ENCODE measurements at regions not wholly inside any gene's neighbourhood (a gene's known extent, or its start where the extent isn't known, plus 50 kb on each side); places are given as distances from the start of the nearest gene placed in this dataset.

DNA sequence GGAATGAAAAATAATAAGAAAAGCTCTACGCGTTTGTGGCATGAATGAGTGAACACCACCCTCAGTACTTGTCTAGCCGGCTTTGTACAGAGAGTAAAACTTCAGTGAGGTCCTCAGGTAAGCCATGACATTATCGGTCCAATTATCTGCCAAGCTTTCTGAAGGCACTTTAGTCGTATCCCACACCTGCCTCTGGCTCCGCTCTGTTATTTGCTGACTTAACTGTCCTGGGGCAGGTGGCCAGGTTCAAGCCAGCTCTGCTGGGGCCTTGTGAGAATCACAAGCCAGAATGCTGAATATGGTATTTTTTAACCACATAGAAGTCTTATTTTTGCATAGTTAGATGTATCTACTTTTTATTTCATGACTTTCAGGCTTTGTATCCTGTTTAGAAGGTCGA is 66.0 kb upstream of the FHIP2A start:
- no peaks in the 10 kb centered on the region for H3K36me3 ChIP-seq (replicated peaks in 1 of 2; ENCODE audit: control extremely low read depth in 1 of 2, control insufficient read depth in 1 of 2, extremely low read depth in 1 of 2, insufficient read depth in 2 of 2, low read length in 1 of 2)
- intact Hi-C loops (cut with micrococcal nuclease), result no loop called here
- no peak overlapping the region for H3K4me3 Mint-ChIP-seq
- peaks cover 15% of the 10 kb centered on the region for H3K27me3 Mint-ChIP-seq
- ChIA-PET POLR2A (no interaction called here), CTCF (no interaction called here)
- H3K79me2 ChIP-seq (ENCODE audit: control insufficient read depth, insufficient read depth, low read length), result no peaks in the 10 kb centered on the region
- 100% methylated on average over 4 of the region's 7 CpGs for WGBS (ENCODE audit: insufficient coverage)
- no peak for ATAC-seq (ENCODE audit: low read depth)
- H3K4me3 ChIP-seq (ENCODE audit: control extremely low read depth in 1 of 5, extremely low read depth in 1 of 5, insufficient read depth in 1 of 5, low read depth in 2 of 5, low read length in 4 of 5), result no peak overlapping the region
- H3K27ac ChIP-seq (ENCODE audit: low read length in 2 of 2), result no peak overlapping the region
- H3K9me3 ChIP-seq (ENCODE audit: control extremely low read depth in 1 of 3, control insufficient read depth in 2 of 3, insufficient read depth in 1 of 3, low read length in 2 of 3), result no peaks in the 10 kb centered on the region
- H3K27me3 ChIP-seq (replicated peaks in 1 of 4; ENCODE audit: control extremely low read depth in 1 of 4, control insufficient read depth in 3 of 4, insufficient read depth in 4 of 4, low read length in 3 of 4), result peaks cover 0 to 3% (median 0%) of the 10 kb centered on the region in 4 experiments
- H3K9me3 Mint-ChIP-seq (ENCODE audit: insufficient read depth), result no peaks in the 10 kb centered on the region
- no peak overlapping the region for H2AFZ ChIP-seq (ENCODE audit: insufficient read depth, low read depth, low read length, poor library complexity, severe bottlenecking)
- DNase-seq, result no peak
- H3K27ac Mint-ChIP-seq, result no peak overlapping the region
- TF ChIP-seq, protein P1, sequence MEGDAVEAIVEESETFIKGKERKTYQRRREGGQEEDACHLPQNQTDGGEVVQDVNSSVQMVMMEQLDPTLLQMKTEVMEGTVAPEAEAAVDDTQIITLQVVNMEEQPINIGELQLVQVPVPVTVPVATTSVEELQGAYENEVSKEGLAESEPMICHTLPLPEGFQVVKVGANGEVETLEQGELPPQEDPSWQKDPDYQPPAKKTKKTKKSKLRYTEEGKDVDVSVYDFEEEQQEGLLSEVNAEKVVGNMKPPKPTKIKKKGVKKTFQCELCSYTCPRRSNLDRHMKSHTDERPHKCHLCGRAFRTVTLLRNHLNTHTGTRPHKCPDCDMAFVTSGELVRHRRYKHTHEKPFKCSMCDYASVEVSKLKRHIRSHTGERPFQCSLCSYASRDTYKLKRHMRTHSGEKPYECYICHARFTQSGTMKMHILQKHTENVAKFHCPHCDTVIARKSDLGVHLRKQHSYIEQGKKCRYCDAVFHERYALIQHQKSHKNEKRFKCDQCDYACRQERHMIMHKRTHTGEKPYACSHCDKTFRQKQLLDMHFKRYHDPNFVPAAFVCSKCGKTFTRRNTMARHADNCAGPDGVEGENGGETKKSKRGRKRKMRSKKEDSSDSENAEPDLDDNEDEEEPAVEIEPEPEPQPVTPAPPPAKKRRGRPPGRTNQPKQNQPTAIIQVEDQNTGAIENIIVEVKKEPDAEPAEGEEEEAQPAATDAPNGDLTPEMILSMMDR (IDR thresholded peaks at IDR 0.05), result no peak
- no peak for TF ChIP-seq EZH2 (IDR thresholded peaks at IDR 0.05; ENCODE audit: borderline replicate concordance, insufficient read depth, low read depth, low read length, poor library complexity, severe bottlenecking)
- no peak overlapping the region for H3K4me2 ChIP-seq (replicated peaks; ENCODE audit: low read depth, low read length, poor library complexity, severe bottlenecking)
- H3K9ac ChIP-seq (ENCODE audit: low read length), result no peak overlapping the region
- H3K4me1 Mint-ChIP-seq, result no peaks in the 10 kb centered on the region
- no peaks in the 10 kb centered on the region for H3K4me1 ChIP-seq (ENCODE audit: control insufficient read depth in 2 of 2, insufficient read depth in 2 of 2, low read length in 2 of 2)
- no peaks in the 10 kb centered on the region for H4K20me1 ChIP-seq (ENCODE audit: control insufficient read depth, insufficient read depth, low read length, poor library complexity, severe bottlenecking)

DNA sequence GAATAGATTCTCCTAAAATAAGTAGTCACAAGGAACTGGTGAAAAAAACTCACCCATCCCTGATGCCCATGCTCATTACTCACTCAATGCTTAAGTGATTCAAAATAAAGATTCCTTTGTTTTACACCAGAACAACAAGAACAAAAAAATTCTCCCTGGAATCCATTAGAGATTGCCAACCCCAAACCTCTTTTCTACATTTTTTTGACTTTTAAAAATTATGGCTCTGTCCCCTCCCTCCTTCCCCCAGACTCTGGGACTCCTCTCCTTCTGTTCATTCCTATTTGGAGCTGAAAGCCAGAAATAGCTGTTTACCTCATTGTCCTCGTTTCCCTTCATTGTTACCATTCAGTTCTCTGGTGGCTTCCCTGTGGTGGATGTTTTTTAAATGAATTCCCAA is 63.2 kb upstream of the FHIP2A start:
- Histone ChIP-seq H3K4me1 (ENCODE audit: control insufficient read depth in 2 of 2, insufficient read depth in 2 of 2, low read length in 2 of 2) (no peaks in the 10 kb centered on the region), H2AFZ (ENCODE audit: insufficient read depth, low read depth, low read length, poor library complexity, severe bottlenecking) (no peak overlapping the region), H4K20me1 (ENCODE audit: control insufficient read depth, insufficient read depth, low read length, poor library complexity, severe bottlenecking) (no peaks in the 10 kb centered on the region), H3K4me2 (replicated peaks; ENCODE audit: low read depth, low read length, poor library complexity, severe bottlenecking) (no peak overlapping the region), H3K9ac (ENCODE audit: low read length) (no peak overlapping the region), H3K79me2 (ENCODE audit: control insufficient read depth, insufficient read depth, low read length) (no peaks in the 10 kb centered on the region), H3K27me3 (replicated peaks in 1 of 4; ENCODE audit: control extremely low read depth in 1 of 4, control insufficient read depth in 3 of 4, insufficient read depth in 4 of 4, low read length in 3 of 4) (no peaks in the 10 kb centered on the region), H3K4me3 (ENCODE audit: control extremely low read depth in 1 of 5, extremely low read depth in 1 of 5, insufficient read depth in 1 of 5, low read depth in 2 of 5, low read length in 4 of 5) (no peak overlapping the region), H3K36me3 (replicated peaks in 1 of 2; ENCODE audit: control extremely low read depth in 1 of 2, control insufficient read depth in 1 of 2, extremely low read depth in 1 of 2, insufficient read depth in 2 of 2, low read length in 1 of 2) (no peaks in the 10 kb centered on the region), H3K27ac (ENCODE audit: low read length in 2 of 2) (no peak overlapping the region), H3K9me3 (ENCODE audit: control extremely low read depth in 1 of 3, control insufficient read depth in 2 of 3, insufficient read depth in 1 of 3, low read length in 2 of 3) (no peaks in the 10 kb centered on the region)
- POLR2A ChIA-PET, result no interaction called here
- H3K4me3 Mint-ChIP-seq, result no peak overlapping the region
- H3K27ac Mint-ChIP-seq, result no peak overlapping the region
- ATAC-seq (ENCODE audit: low read depth) (no peak), DNase-seq (no peak)
- CTCF ChIA-PET, result no interaction called here
- H3K4me1 Mint-ChIP-seq, result no peaks in the 10 kb centered on the region
- no CpG with 5 or more reads among the region's 1 CpG for WGBS (ENCODE audit: insufficient coverage)
- intact Hi-C loops (cut with micrococcal nuclease), result no loop called here
- H3K9me3 Mint-ChIP-seq (ENCODE audit: insufficient read depth), result no peaks in the 10 kb centered on the region
- H3K27me3 Mint-ChIP-seq, result peaks cover 21% of the 10 kb centered on the region
- TF ChIP-seq, protein P1 (IDR thresholded peaks at IDR 0.05), result no peak
- TF ChIP-seq EZH2 (IDR thresholded peaks at IDR 0.05; ENCODE audit: borderline replicate concordance, insufficient read depth, low read depth, low read length, poor library complexity, severe bottlenecking), result no peak
